H9 (cell line): ENCODE measurements at regions not wholly inside any gene's neighbourhood (a gene's known extent, or its start where the extent isn't known, plus 50 kb on each side); places are given as distances from the start of the nearest gene placed in this dataset.

Experiments
- DNase-seq: peaks from one replicate; pipeline ENCODE4 v3.0.0-alpha.2; 2017
- H2AFZ ChIP-seq: one replicate; pipeline ENCODE4 v1.6.1; 2013; ENCODE audit warnings: mild to moderate bottlenecking, low read length, control low read depth, moderate library complexity
- H2AK5ac ChIP-seq: 2 replicates; pipeline ENCODE4 v1.6.1; 2013; ENCODE audit warnings: low read length, control low read depth, mixed read lengths; ENCODE audit not compliant: insufficient read length
- H2BK120ac ChIP-seq: one replicate; pipeline ENCODE4 v1.6.1; 2013; ENCODE audit warnings: low read depth, mild to moderate bottlenecking, low read length, control low read depth, inconsistent platforms; ENCODE audit not compliant: poor library complexity, severe bottlenecking
- H2BK12ac ChIP-seq: 2 replicates; pipeline ENCODE4 v1.6.1; 2013; ENCODE audit warnings: low read length, control low read depth, mixed read lengths, low read depth; ENCODE audit not compliant: insufficient read length
- H2BK15ac ChIP-seq: 2 replicates; pipeline ENCODE4 v1.6.1; 2013; ENCODE audit warnings: low read depth, low read length, control low read depth
- H2BK20ac ChIP-seq: one replicate; pipeline ENCODE4 v1.6.1; 2013; ENCODE audit warnings: low read depth, mild to moderate bottlenecking, low read length, control low read depth, inconsistent platforms; ENCODE audit not compliant: poor library complexity, severe bottlenecking
- H2BK5ac ChIP-seq: 2 replicates; pipeline ENCODE4 v1.6.1; 2013; ENCODE audit warnings: low read length, control low read depth, mixed read lengths; ENCODE audit not compliant: insufficient read length
- H3K14ac ChIP-seq: 2 replicates; pipeline ENCODE4 v1.6.1; 2013; ENCODE audit warnings: low read length, control low read depth; ENCODE audit not compliant: insufficient read depth
- H3K18ac ChIP-seq: 2 replicates; pipeline ENCODE4 v1.6.1; 2013; ENCODE audit warnings: low read depth, mild to moderate bottlenecking, mixed read lengths, low read length, control low read depth; ENCODE audit not compliant: insufficient read length
- H3K23ac ChIP-seq: 2 replicates; pipeline ENCODE4 v1.6.1; 2013; ENCODE audit warnings: low read length, control low read depth, mixed read lengths, low read depth; ENCODE audit not compliant: insufficient read length
- H3K23me2 ChIP-seq: 2 replicates; pipeline ENCODE4 v1.6.1; 2013; ENCODE audit warnings: low read depth, mild to moderate bottlenecking, mixed read lengths, low read length, control low read depth; ENCODE audit not compliant: insufficient read length, poor library complexity, severe bottlenecking
- H3K27ac ChIP-seq: 2 replicates; pipeline ENCODE4 v1.5.1; 2013; ENCODE audit warnings: low read length, control low read depth, mixed read lengths, low read depth; ENCODE audit not compliant: insufficient read length
- H3K27me3 ChIP-seq: 2 replicates; pipeline ENCODE4 v1.6.1; 2013; ENCODE audit warnings: low read length, control low read depth, inconsistent platforms; ENCODE audit not compliant: insufficient read depth
- H3K4ac ChIP-seq: 2 replicates; pipeline ENCODE4 v1.6.1; 2013; ENCODE audit warnings: low read depth, mild to moderate bottlenecking, control low read depth, inconsistent platforms, low read length, moderate library complexity
- H3K4me1 ChIP-seq: 2 replicates; pipeline ENCODE4 v1.6.1; 2013; ENCODE audit warnings: low read length, control low read depth, inconsistent platforms; ENCODE audit not compliant: insufficient read depth
- H3K4me2 ChIP-seq: 2 replicates; pipeline ENCODE4 v1.6.1; 2013; ENCODE audit warnings: low read length, control low read depth, mixed read lengths; ENCODE audit not compliant: insufficient read length, insufficient read depth
- H3K56ac ChIP-seq: 2 replicates; pipeline ENCODE4 v1.6.1; 2013; ENCODE audit warnings: low read depth, mild to moderate bottlenecking, mixed read lengths, low read length, control low read depth; ENCODE audit not compliant: insufficient read length
- H3K79me1 ChIP-seq: 2 replicates; pipeline ENCODE4 v1.6.1; 2013; ENCODE audit warnings: low read depth, mild to moderate bottlenecking, moderate library complexity, low read length, control low read depth, inconsistent platforms; ENCODE audit not compliant: insufficient read depth, poor library complexity, severe bottlenecking
- H3K79me2 ChIP-seq: 2 replicates; pipeline ENCODE4 v1.6.1; 2013; ENCODE audit warnings: low read length, control low read depth, inconsistent platforms; ENCODE audit not compliant: insufficient read depth
- H3K9ac ChIP-seq: 2 replicates; pipeline ENCODE4 v1.6.1; 2013; ENCODE audit warnings: low read length, control low read depth, mixed read lengths; ENCODE audit not compliant: insufficient read length; ENCODE audit errors: extremely low read depth
- H3K9me3 ChIP-seq: one replicate; pipeline ENCODE4 v1.6.1; 2013; ENCODE audit warnings: low read depth, low read length, inconsistent platforms; ENCODE audit not compliant: control insufficient read depth
- H3T11ph ChIP-seq: one replicate; pipeline ENCODE4 v1.6.1; 2013; ENCODE audit warnings: mild to moderate bottlenecking, low read length, control low read depth, inconsistent platforms
- H4K20me1 ChIP-seq: one replicate; pipeline ENCODE4 v1.6.1; 2013; ENCODE audit not compliant: control insufficient read depth, insufficient read length, insufficient read depth
- H4K5ac ChIP-seq: 2 replicates; pipeline ENCODE4 v1.6.1; 2013; ENCODE audit warnings: low read depth, mild to moderate bottlenecking, mixed read lengths, low read length, control low read depth; ENCODE audit not compliant: insufficient read length
- H4K8ac ChIP-seq: replicated peaks from 2 replicates; pipeline ENCODE4 v1.6.1; 2013; ENCODE audit warnings: low read length, control low read depth, mixed read lengths, low read depth; ENCODE audit not compliant: insufficient read length
- H4K91ac ChIP-seq: 2 replicates; pipeline ENCODE4 v1.6.1; 2013; ENCODE audit warnings: low read depth, mild to moderate bottlenecking, moderate library complexity, mixed read lengths, low read length, control low read depth; ENCODE audit not compliant: insufficient read length
- H3K27ac Mint-ChIP-seq, 3 experiments: 2 replicates in 2 of 3; 3 replicates in 1 of 3; pipeline ENCODE4 v1.8.0; 2020 to 2021; ENCODE audit warnings: mixed read lengths in 3 of 3, mild to moderate bottlenecking in 1 of 3, moderate library complexity in 1 of 3
- H3K27me3 Mint-ChIP-seq: 2 replicates; pipeline ENCODE4 v1.8.0; 2021; ENCODE audit warnings: low read depth, mild to moderate bottlenecking, moderate library complexity, mixed read lengths
- H3K36me3 Mint-ChIP-seq, 3 experiments: 2 replicates in 2 of 3; 3 replicates in 1 of 3; pipeline ENCODE4 v1.8.0; 2020 to 2021; ENCODE audit warnings: low read depth in 3 of 3, mixed read lengths in 3 of 3; ENCODE audit not compliant: insufficient read depth in 1 of 3
- H3K4me1 Mint-ChIP-seq, 2 experiments: 2 replicates each; pipeline ENCODE4 v1.8.0; 2020; ENCODE audit warnings: mixed read lengths in 2 of 2
- H3K4me3 Mint-ChIP-seq, 2 experiments: 2 replicates in 1 of 2; 3 replicates in 1 of 2; pipeline ENCODE4 v1.8.0; 2020 to 2021; ENCODE audit warnings: mild to moderate bottlenecking in 2 of 2, mixed read lengths in 2 of 2, moderate library complexity in 1 of 2
- H3K9me3 Mint-ChIP-seq, 2 experiments: 2 replicates in 1 of 2; 3 replicates in 1 of 2; pipeline ENCODE4 v1.8.0; 2020; ENCODE audit warnings: mild to moderate bottlenecking in 2 of 2, mixed read lengths in 2 of 2, moderate library complexity in 1 of 2
- WGBS: extraction: QIAGEN DNeasy Blood & Tissue Kit; methylation state at CpG from one replicate; pipeline ENCODE4 v1.1.7; 2013; ENCODE audit warnings: missing lambda C conversion rate, low lambda C conversion rate, mixed read lengths; ENCODE audit not compliant: insufficient read length; ENCODE audit errors: extremely low coverage; 5-methylcytosine and 5-hydroxymethylcytosine counted together
- TF ChIP-seq, protein P1 (sequence below): fragments of 200-600 bp; sonication (generic); conservative IDR thresholded peaks from 3 replicates; pipeline ENCODE4 v1.8.0; 2021; ENCODE audit warnings: antibody characterized with exemption, mild to moderate bottlenecking

DNA sequence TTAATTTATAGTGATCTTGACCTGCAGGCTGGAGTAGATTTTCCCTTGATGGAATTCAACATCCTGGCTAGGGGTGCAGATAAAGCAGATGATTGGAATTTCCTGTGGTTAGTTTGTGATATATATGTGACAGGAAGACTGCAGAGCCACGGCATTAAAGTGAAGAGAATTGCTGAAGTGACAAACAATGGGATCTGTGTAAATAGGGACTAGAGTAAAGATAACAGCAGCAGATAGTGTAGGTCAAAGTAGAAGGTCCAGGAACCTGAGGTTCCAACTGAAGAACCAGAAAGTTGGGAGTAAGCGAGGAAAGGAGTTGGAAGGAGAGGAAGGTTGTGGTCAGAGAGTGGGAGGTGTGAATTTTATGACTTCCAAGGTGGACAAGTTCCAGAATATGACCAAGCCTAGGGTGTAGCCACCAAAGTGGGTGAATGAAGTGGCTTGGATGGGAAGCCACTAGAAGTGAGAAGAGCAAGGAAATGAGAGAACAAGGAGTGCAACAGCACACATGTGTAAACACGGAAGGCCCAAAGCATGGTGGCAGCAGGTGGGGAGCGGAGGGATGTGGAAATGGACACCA, 325.0 kb downstream of the RAB28 start:
- Histone ChIP-seq H3K9ac (no peak overlapping the region), H3K23me2 (no peaks in the 10 kb centered on the region), H2BK20ac (no peak overlapping the region), H2BK120ac (no peak overlapping the region), H3K4me1 (peaks cover 3% of the 10 kb centered on the region), H3K23ac (no peak overlapping the region), H3K27me3 (no peaks in the 10 kb centered on the region), H4K8ac (no peak overlapping the region), H2BK15ac (no peak overlapping the region), H3K4me2 (no peak overlapping the region), H3K18ac (no peak overlapping the region), H3K79me2 (no peaks in the 10 kb centered on the region), H3K14ac (no peak overlapping the region), H2AFZ (no peak overlapping the region), H3K79me1 (no peaks in the 10 kb centered on the region), H4K5ac (no peak overlapping the region), H2AK5ac (no peak overlapping the region), H3K27ac (no peak overlapping the region), H3K56ac (no peak overlapping the region), H2BK12ac (no peak overlapping the region), H4K91ac (no peak overlapping the region), H3K9me3 (no peaks in the 10 kb centered on the region), H2BK5ac (no peak overlapping the region), H3T11ph (no peak overlapping the region), H4K20me1 (no peaks in the 10 kb centered on the region), H3K4ac (no peak overlapping the region)
- H3K4me1 Mint-ChIP-seq: peaks cover 5 to 7% of the 10 kb centered on the region in 2 experiments
- H3K36me3 Mint-ChIP-seq: no peaks in the 10 kb centered on the region; a peak in 1 of 7 replicates
- no peaks in the 10 kb centered on the region; a peak in 1 of 5 replicates for H3K9me3 Mint-ChIP-seq
- TF ChIP-seq, protein P1, sequence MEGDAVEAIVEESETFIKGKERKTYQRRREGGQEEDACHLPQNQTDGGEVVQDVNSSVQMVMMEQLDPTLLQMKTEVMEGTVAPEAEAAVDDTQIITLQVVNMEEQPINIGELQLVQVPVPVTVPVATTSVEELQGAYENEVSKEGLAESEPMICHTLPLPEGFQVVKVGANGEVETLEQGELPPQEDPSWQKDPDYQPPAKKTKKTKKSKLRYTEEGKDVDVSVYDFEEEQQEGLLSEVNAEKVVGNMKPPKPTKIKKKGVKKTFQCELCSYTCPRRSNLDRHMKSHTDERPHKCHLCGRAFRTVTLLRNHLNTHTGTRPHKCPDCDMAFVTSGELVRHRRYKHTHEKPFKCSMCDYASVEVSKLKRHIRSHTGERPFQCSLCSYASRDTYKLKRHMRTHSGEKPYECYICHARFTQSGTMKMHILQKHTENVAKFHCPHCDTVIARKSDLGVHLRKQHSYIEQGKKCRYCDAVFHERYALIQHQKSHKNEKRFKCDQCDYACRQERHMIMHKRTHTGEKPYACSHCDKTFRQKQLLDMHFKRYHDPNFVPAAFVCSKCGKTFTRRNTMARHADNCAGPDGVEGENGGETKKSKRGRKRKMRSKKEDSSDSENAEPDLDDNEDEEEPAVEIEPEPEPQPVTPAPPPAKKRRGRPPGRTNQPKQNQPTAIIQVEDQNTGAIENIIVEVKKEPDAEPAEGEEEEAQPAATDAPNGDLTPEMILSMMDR: no peak
- no peak overlapping the region; a peak in 1 of 7 replicates for H3K27ac Mint-ChIP-seq
- no peak overlapping the region for H3K4me3 Mint-ChIP-seq
- WGBS: no CpG with 5 or more reads among the region's 4 CpGs
- DNase-seq: no peak
- no peaks in the 10 kb centered on the region; the same call in 1 of the 2 replicates for H3K27me3 Mint-ChIP-seq
